ENCODE measurements at regions not wholly inside any gene's neighbourhood (a gene's known extent, or its start where the extent isn't known, plus 50 kb on each side); places are given as distances from the start of the nearest gene placed in this dataset.

DNA sequence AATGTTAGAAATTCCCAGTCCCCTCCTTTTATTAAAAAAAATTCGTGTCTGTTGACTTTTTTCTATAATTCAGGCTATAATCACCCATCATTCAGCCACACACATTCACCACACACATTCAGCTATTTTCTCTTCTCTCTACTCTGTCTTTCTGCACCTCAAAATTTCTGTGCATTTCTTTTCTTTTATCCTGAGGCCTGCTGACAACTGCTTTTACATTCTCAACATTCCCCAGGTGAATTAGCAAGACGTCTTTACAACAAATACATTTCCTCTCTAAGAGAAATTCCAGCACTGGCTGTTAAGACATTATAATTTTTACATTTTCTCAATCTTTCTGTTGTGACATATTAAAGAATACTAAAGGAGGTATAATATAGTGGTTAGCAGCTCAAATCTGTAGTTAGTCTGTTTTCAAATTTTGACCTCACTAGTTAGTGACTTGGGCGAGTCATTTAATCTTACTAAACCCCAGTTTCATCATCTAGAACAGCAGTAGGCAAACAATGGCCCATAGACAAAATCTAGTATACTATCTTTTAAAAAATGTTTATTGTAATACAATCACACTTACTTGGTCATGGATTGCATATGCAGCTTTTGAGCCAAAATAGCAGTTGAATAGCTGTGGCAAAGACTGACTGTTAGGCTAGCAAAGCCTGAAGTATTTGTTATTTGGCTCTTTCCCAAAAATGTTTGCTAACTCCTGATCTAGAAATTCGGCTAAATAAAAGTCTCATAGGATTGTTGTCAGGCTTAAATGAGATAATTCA is 350.7 kb downstream of the NSUN3 start:
- Histone ChIP-seq H3K4me3 (ENCODE audit: low read depth, low read length) (no peak overlapping the region), H3K4me1 (no peaks in the 10 kb centered on the region), H3K4me2 (ENCODE audit: low read length) (no peak overlapping the region)

DNA sequence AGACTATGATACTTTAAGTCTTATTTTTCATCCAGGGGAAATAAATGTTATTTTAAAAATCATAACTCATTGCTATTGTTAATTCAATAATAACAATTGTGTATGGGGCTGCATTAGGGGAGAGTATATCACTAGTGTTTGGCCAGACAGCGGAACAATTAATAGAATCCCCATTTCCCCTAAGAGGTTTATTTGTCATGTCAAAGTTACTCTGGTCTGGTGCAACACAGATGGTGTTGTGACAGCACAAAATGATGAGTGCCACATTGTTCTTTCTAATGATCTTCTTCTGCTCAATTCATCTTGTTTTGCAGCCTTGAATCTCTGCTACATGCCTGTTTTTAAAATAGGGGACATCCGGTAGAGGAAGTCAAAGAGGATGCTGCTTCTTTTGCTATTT is 351.6 kb downstream of the NSUN3 start:
- Histone ChIP-seq H2AFZ (no peak overlapping the region), H3K9ac (no peak overlapping the region), H3K36me3 (ENCODE audit: control insufficient read depth, insufficient read depth, low read length) (no peaks in the 10 kb centered on the region), H3K9me3 (ENCODE audit: control insufficient read depth, low read length) (no peaks in the 10 kb centered on the region), H3K4me2 (ENCODE audit: low read length) (no peak overlapping the region), H3K27me3 (ENCODE audit: control insufficient read depth, insufficient read depth, low read length) (no peaks in the 10 kb centered on the region), H3K79me2 (no peaks in the 10 kb centered on the region), H3K27ac (no peak overlapping the region), H3K4me1 (no peaks in the 10 kb centered on the region), H3K4me3 (ENCODE audit: low read depth, low read length) (no peak overlapping the region)
- TF ChIP-seq, protein P1, sequence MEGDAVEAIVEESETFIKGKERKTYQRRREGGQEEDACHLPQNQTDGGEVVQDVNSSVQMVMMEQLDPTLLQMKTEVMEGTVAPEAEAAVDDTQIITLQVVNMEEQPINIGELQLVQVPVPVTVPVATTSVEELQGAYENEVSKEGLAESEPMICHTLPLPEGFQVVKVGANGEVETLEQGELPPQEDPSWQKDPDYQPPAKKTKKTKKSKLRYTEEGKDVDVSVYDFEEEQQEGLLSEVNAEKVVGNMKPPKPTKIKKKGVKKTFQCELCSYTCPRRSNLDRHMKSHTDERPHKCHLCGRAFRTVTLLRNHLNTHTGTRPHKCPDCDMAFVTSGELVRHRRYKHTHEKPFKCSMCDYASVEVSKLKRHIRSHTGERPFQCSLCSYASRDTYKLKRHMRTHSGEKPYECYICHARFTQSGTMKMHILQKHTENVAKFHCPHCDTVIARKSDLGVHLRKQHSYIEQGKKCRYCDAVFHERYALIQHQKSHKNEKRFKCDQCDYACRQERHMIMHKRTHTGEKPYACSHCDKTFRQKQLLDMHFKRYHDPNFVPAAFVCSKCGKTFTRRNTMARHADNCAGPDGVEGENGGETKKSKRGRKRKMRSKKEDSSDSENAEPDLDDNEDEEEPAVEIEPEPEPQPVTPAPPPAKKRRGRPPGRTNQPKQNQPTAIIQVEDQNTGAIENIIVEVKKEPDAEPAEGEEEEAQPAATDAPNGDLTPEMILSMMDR (IDR thresholded peaks at IDR 0.05): no peak

More for the DNA sequence above, 350.7 kb downstream of the NSUN3 start:
- Histone ChIP-seq H3K79me2 (no peaks in the 10 kb centered on the region), H3K27ac (no peak overlapping the region), H2AFZ (no peak overlapping the region), H3K36me3 (ENCODE audit: control insufficient read depth, insufficient read depth, low read length) (no peaks in the 10 kb centered on the region), H3K9ac (no peak overlapping the region), H3K9me3 (ENCODE audit: control insufficient read depth, low read length) (no peaks in the 10 kb centered on the region), H3K27me3 (ENCODE audit: control insufficient read depth, insufficient read depth, low read length) (no peaks in the 10 kb centered on the region)
- TF ChIP-seq, protein P1 (IDR thresholded peaks at IDR 0.05): no peak

DNA sequence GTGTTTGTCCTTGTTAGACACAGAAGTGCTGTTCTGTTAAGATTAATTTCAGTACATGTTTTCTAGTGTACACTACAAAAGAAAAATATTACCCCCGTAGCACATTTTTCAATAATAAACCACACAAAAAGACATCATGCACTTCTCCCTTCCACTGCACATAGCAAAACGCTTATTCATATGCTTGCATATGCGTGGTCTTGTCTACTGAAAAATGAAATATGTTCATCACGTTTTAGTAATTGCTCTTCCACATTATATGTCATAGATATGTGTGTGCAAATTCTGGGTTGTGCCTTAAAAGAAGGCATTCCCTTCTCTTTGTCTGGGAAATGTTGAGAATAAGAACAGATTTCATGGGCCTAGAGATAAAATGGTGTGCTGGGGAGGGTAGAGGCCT is 353.9 kb downstream of the NSUN3 start:
- TF ChIP-seq, protein P1 (IDR thresholded peaks at IDR 0.05): no peak
- Histone ChIP-seq H3K27ac (no peak overlapping the region), H3K79me2 (no peaks in the 10 kb centered on the region), H2AFZ (no peak overlapping the region), H3K27me3 (ENCODE audit: control insufficient read depth, insufficient read depth, low read length) (no peaks in the 10 kb centered on the region), H3K4me1 (no peaks in the 10 kb centered on the region), H3K9me3 (ENCODE audit: control insufficient read depth, low read length) (no peaks in the 10 kb centered on the region), H3K4me2 (ENCODE audit: low read length) (no peak overlapping the region), H3K36me3 (ENCODE audit: control insufficient read depth, insufficient read depth, low read length) (no peaks in the 10 kb centered on the region), H3K9ac (no peak overlapping the region), H3K4me3 (ENCODE audit: low read depth, low read length) (no peak overlapping the region)

DNA sequence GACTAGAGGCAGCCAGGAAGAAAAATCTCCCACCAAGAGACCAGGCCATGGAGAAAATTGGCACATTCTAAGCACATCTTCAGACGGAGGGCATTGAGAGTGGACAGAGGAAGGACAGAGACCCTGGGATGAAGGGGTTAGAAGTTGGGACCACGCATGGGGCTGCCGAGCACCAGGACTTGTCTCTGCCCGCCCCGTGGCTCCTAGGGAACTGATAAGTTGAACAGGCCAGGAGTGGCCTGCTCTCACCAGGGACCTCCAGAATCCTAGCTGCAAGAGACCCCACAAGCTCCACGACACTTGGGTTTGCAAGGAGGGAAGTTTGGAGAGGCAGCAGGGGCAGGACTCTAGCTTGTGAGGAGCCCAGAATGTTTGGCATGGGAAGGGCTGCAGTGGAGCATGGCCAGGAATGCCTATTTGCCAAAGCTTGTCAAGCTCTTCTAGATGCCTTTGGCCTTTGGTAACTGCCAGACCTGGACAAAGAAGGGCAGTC is 355.1 kb downstream of the NSUN3 start:
- no peaks in the 10 kb centered on the region for H3K9me3 ChIP-seq (ENCODE audit: control insufficient read depth, low read length)
- no peaks in the 10 kb centered on the region for H3K4me1 ChIP-seq
- no peak overlapping the region for H3K4me3 ChIP-seq (ENCODE audit: low read depth, low read length)
- TF ChIP-seq, protein P1 (IDR thresholded peaks at IDR 0.05): no peak
- no peak overlapping the region for H3K27ac ChIP-seq
- H3K4me2 ChIP-seq (ENCODE audit: low read length): no peak overlapping the region
- no peaks in the 10 kb centered on the region for H3K27me3 ChIP-seq (ENCODE audit: control insufficient read depth, insufficient read depth, low read length)
- H3K36me3 ChIP-seq (ENCODE audit: control insufficient read depth, insufficient read depth, low read length): no peaks in the 10 kb centered on the region
- H3K9ac ChIP-seq: no peak overlapping the region
- H3K79me2 ChIP-seq: no peaks in the 10 kb centered on the region
- no peak overlapping the region for H2AFZ ChIP-seq

DNA sequence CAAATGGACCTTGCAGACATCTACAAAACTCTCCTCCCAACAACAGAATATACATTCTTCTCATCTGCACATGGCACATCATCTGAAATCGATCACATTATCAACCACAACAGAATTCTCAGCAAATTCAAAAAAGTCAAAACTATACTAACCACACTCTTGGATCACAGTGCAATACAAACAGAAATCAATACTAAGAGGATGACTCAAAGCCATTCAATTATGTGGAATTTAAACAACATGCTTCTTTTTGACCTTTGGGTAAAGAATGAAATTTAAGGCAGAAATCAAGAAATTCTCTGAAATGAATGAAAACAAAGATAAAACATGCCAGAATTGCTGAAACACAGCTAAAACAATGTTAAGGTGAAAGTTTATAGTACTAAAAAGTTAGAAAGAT is 358.1 kb downstream of the NSUN3 start:
- no peak overlapping the region for H3K9ac ChIP-seq
- H3K4me3 ChIP-seq (ENCODE audit: low read depth, low read length): no peak overlapping the region
- H3K27ac ChIP-seq: no peak overlapping the region
- H3K4me1 ChIP-seq: no peaks in the 10 kb centered on the region
- no peak overlapping the region for H3K4me2 ChIP-seq (ENCODE audit: low read length)
- H3K27me3 ChIP-seq (ENCODE audit: control insufficient read depth, insufficient read depth, low read length): no peaks in the 10 kb centered on the region
- no peak overlapping the region for H2AFZ ChIP-seq
- TF ChIP-seq, protein P1 (IDR thresholded peaks at IDR 0.05): no peak
- no peaks in the 10 kb centered on the region for H3K79me2 ChIP-seq
- no peaks in the 10 kb centered on the region for H3K9me3 ChIP-seq (ENCODE audit: control insufficient read depth, low read length)
- no peaks in the 10 kb centered on the region for H3K36me3 ChIP-seq (ENCODE audit: control insufficient read depth, insufficient read depth, low read length)

All from parathyroid adenoma (tissue), 2 donors.